ENCODE measurements at regions not wholly inside any gene's neighbourhood (a gene's known extent, or its start where the extent isn't known, plus 50 kb on each side); places are given as distances from the start of the nearest gene placed in this dataset.

GRCh38 chr17:70230850-70231640, 61.7 kb downstream of the KCNJ2 start:
- WGBS: 83% methylated on average over 2 of the region's 2 CpGs

GRCh38 chr17:70232466-70232865, 63.1 kb downstream of the KCNJ2 start:
- WGBS: 89% methylated on average over 2 of the region's 2 CpGs
- DNase-seq (ENCODE audit: low read depth in 6 of 9, low spot score in 9 of 9): no peak
- Histone ChIP-seq H3K9me3 (ENCODE audit: control insufficient read depth in 2 of 2, insufficient read depth in 1 of 2, low read length in 1 of 2) (no peaks in the 10 kb centered on the region), H3K27ac (ENCODE audit: low read depth in 1 of 2, low read length in 1 of 2) (no peak overlapping the region), H3K27me3 (ENCODE audit: control insufficient read depth in 2 of 2, insufficient read depth in 1 of 2, low read length in 1 of 2) (no peaks in the 10 kb centered on the region), H3K4me1 (ENCODE audit: control insufficient read depth in 2 of 2, insufficient read depth in 2 of 2, low read length in 2 of 2) (no peaks in the 10 kb centered on the region), H3K36me3 (ENCODE audit: control insufficient read depth in 2 of 2, insufficient read depth in 2 of 2, low read length in 1 of 2) (no peaks in the 10 kb centered on the region), H3K4me3 (ENCODE audit: low read length in 2 of 2) (no peak overlapping the region)

More at GRCh38 chr17:70230850-70231640, 61.7 kb downstream of the KCNJ2 start:
- Histone ChIP-seq H3K36me3 (ENCODE audit: control insufficient read depth in 2 of 2, insufficient read depth in 2 of 2, low read length in 1 of 2) (no peaks in the 10 kb centered on the region), H3K9me3 (ENCODE audit: control insufficient read depth in 2 of 2, insufficient read depth in 1 of 2, low read length in 1 of 2) (no peaks in the 10 kb centered on the region), H3K27ac (ENCODE audit: low read depth in 1 of 2, low read length in 1 of 2) (no peak overlapping the region), H3K4me3 (ENCODE audit: low read length in 2 of 2) (no peak overlapping the region), H3K27me3 (ENCODE audit: control insufficient read depth in 2 of 2, insufficient read depth in 1 of 2, low read length in 1 of 2) (no peaks in the 10 kb centered on the region), H3K4me1 (ENCODE audit: control insufficient read depth in 2 of 2, insufficient read depth in 2 of 2, low read length in 2 of 2) (no peaks in the 10 kb centered on the region)
- no peak for DNase-seq (ENCODE audit: low read depth in 6 of 9, low spot score in 9 of 9)

GRCh38 chr17:70235252-70235651, 65.9 kb downstream of the KCNJ2 start:
- Histone ChIP-seq H3K36me3 (ENCODE audit: control insufficient read depth in 2 of 2, insufficient read depth in 2 of 2, low read length in 1 of 2) (no peaks in the 10 kb centered on the region), H3K27me3 (ENCODE audit: control insufficient read depth in 2 of 2, insufficient read depth in 1 of 2, low read length in 1 of 2) (no peaks in the 10 kb centered on the region), H3K4me1 (ENCODE audit: control insufficient read depth in 2 of 2, insufficient read depth in 2 of 2, low read length in 2 of 2) (no peaks in the 10 kb centered on the region), H3K4me3 (ENCODE audit: low read length in 2 of 2) (no peak overlapping the region), H3K9me3 (ENCODE audit: control insufficient read depth in 2 of 2, insufficient read depth in 1 of 2, low read length in 1 of 2) (no peaks in the 10 kb centered on the region), H3K27ac (ENCODE audit: low read depth in 1 of 2, low read length in 1 of 2) (no peak overlapping the region)
- DNase-seq (ENCODE audit: low read depth in 6 of 9, low spot score in 9 of 9): no peak

- no peaks in the 10 kb centered on the region for H3K9me3 ChIP-seq (ENCODE audit: control insufficient read depth in 2 of 2, insufficient read depth in 1 of 2, low read length in 1 of 2)
- no peaks in the 10 kb centered on the region for H3K36me3 ChIP-seq (ENCODE audit: control insufficient read depth in 2 of 2, insufficient read depth in 2 of 2, low read length in 1 of 2)
- DNase-seq (ENCODE audit: low read depth in 6 of 9, low spot score in 9 of 9): no peak
- no peak overlapping the region for H3K27ac ChIP-seq (ENCODE audit: low read depth in 1 of 2, low read length in 1 of 2)
- no peak overlapping the region for H3K4me3 ChIP-seq (ENCODE audit: low read length in 2 of 2)
- 99% methylated on average over 2 of the region's 2 CpGs for WGBS
- H3K27me3 ChIP-seq (ENCODE audit: control insufficient read depth in 2 of 2, insufficient read depth in 1 of 2, low read length in 1 of 2): no peaks in the 10 kb centered on the region
- no peaks in the 10 kb centered on the region for H3K4me1 ChIP-seq (ENCODE audit: control insufficient read depth in 2 of 2, insufficient read depth in 2 of 2, low read length in 2 of 2)
These were observed 68.9 kb downstream of the KCNJ2 start for GRCh38 chr17:70238228-70238627.

- Histone ChIP-seq H3K9me3 (ENCODE audit: control insufficient read depth in 2 of 2, insufficient read depth in 1 of 2, low read length in 1 of 2) (no peaks in the 10 kb centered on the region), H3K36me3 (ENCODE audit: control insufficient read depth in 2 of 2, insufficient read depth in 2 of 2, low read length in 1 of 2) (no peaks in the 10 kb centered on the region), H3K4me1 (ENCODE audit: control insufficient read depth in 2 of 2, insufficient read depth in 2 of 2, low read length in 2 of 2) (no peaks in the 10 kb centered on the region), H3K27me3 (ENCODE audit: control insufficient read depth in 2 of 2, insufficient read depth in 1 of 2, low read length in 1 of 2) (no peaks in the 10 kb centered on the region), H3K4me3 (ENCODE audit: low read length in 2 of 2) (no peak overlapping the region), H3K27ac (ENCODE audit: low read depth in 1 of 2, low read length in 1 of 2) (no peak overlapping the region)
- 94% methylated on average over 4 of the region's 4 CpGs for WGBS
- DNase-seq (ENCODE audit: low read depth in 6 of 9, low spot score in 9 of 9): no peak
These were observed 69.3 kb downstream of the KCNJ2 start for GRCh38 chr17:70238646-70239045.

- 0% methylated on average over 1 of the region's 1 CpG for WGBS
- no peaks in the 10 kb centered on the region for H3K9me3 ChIP-seq (ENCODE audit: control insufficient read depth in 2 of 2, insufficient read depth in 1 of 2, low read length in 1 of 2)
- no peak for DNase-seq (ENCODE audit: low read depth in 6 of 9, low spot score in 9 of 9)
- no peaks in the 10 kb centered on the region for H3K27me3 ChIP-seq (ENCODE audit: control insufficient read depth in 2 of 2, insufficient read depth in 1 of 2, low read length in 1 of 2)
- no peaks in the 10 kb centered on the region for H3K36me3 ChIP-seq (ENCODE audit: control insufficient read depth in 2 of 2, insufficient read depth in 2 of 2, low read length in 1 of 2)
- H3K4me3 ChIP-seq (ENCODE audit: low read length in 2 of 2): no peak overlapping the region
- no peak overlapping the region for H3K27ac ChIP-seq (ENCODE audit: low read depth in 1 of 2, low read length in 1 of 2)
- H3K4me1 ChIP-seq (ENCODE audit: control insufficient read depth in 2 of 2, insufficient read depth in 2 of 2, low read length in 2 of 2): no peaks in the 10 kb centered on the region
These were observed 70.1 kb downstream of the KCNJ2 start for GRCh38 chr17:70239391-70239826.

- Histone ChIP-seq H3K27ac (ENCODE audit: low read depth in 1 of 2, low read length in 1 of 2) (no peak overlapping the region), H3K9me3 (ENCODE audit: control insufficient read depth in 2 of 2, insufficient read depth in 1 of 2, low read length in 1 of 2) (no peaks in the 10 kb centered on the region), H3K4me1 (ENCODE audit: control insufficient read depth in 2 of 2, insufficient read depth in 2 of 2, low read length in 2 of 2) (no peaks in the 10 kb centered on the region), H3K4me3 (ENCODE audit: low read length in 2 of 2) (no peak overlapping the region), H3K27me3 (ENCODE audit: control insufficient read depth in 2 of 2, insufficient read depth in 1 of 2, low read length in 1 of 2) (no peaks in the 10 kb centered on the region), H3K36me3 (ENCODE audit: control insufficient read depth in 2 of 2, insufficient read depth in 2 of 2, low read length in 1 of 2) (no peaks in the 10 kb centered on the region)
- DNase-seq (ENCODE audit: low read depth in 6 of 9, low spot score in 9 of 9): no peak
- WGBS: 96% methylated on average over 6 of the region's 6 CpGs
These were observed 71.7 kb downstream of the KCNJ2 start for GRCh38 chr17:70241071-70241470.

GRCh38 chr17:70242781-70243437, 73.6 kb downstream of the KCNJ2 start:
- Histone ChIP-seq H3K27ac (ENCODE audit: low read depth in 1 of 2, low read length in 1 of 2) (no peak overlapping the region), H3K4me3 (ENCODE audit: low read length in 2 of 2) (no peak overlapping the region), H3K4me1 (ENCODE audit: control insufficient read depth in 2 of 2, insufficient read depth in 2 of 2, low read length in 2 of 2) (no peaks in the 10 kb centered on the region), H3K27me3 (ENCODE audit: control insufficient read depth in 2 of 2, insufficient read depth in 1 of 2, low read length in 1 of 2) (no peaks in the 10 kb centered on the region), H3K36me3 (ENCODE audit: control insufficient read depth in 2 of 2, insufficient read depth in 2 of 2, low read length in 1 of 2) (no peaks in the 10 kb centered on the region), H3K9me3 (ENCODE audit: control insufficient read depth in 2 of 2, insufficient read depth in 1 of 2, low read length in 1 of 2) (no peaks in the 10 kb centered on the region)
- no peak for DNase-seq (ENCODE audit: low read depth in 6 of 9, low spot score in 9 of 9)
- WGBS: 94% methylated on average over 7 of the region's 7 CpGs

- WGBS: 92% methylated on average over 2 of the region's 2 CpGs
- Histone ChIP-seq H3K9me3 (ENCODE audit: control insufficient read depth in 2 of 2, insufficient read depth in 1 of 2, low read length in 1 of 2) (no peaks in the 10 kb centered on the region), H3K27me3 (ENCODE audit: control insufficient read depth in 2 of 2, insufficient read depth in 1 of 2, low read length in 1 of 2) (no peaks in the 10 kb centered on the region), H3K4me1 (ENCODE audit: control insufficient read depth in 2 of 2, insufficient read depth in 2 of 2, low read length in 2 of 2) (no peaks in the 10 kb centered on the region), H3K27ac (ENCODE audit: low read depth in 1 of 2, low read length in 1 of 2) (no peak overlapping the region), H3K36me3 (ENCODE audit: control insufficient read depth in 2 of 2, insufficient read depth in 2 of 2, low read length in 1 of 2) (no peaks in the 10 kb centered on the region), H3K4me3 (ENCODE audit: low read length in 2 of 2) (no peak overlapping the region)
- DNase-seq (ENCODE audit: low read depth in 6 of 9, low spot score in 9 of 9): no peak
These were observed 82.4 kb downstream of the KCNJ2 start for GRCh38 chr17:70251706-70252105.
